ENCODE measurements at regions not wholly inside any gene's neighbourhood (a gene's known extent, or its start where the extent isn't known, plus 50 kb on each side); places are given as distances from the start of the nearest gene placed in this dataset.

- Histone ChIP-seq H3K4me2 (ENCODE audit: low read depth, low read length) (no peak overlapping the region), H3K4me1 (ENCODE audit: control insufficient read depth, insufficient read depth, low read length) (no peaks in the 10 kb centered on the region), H2BK120ac (ENCODE audit: low read depth, low read length) (no peak overlapping the region), H3K23ac (ENCODE audit: low read depth, low read length) (no peak overlapping the region), H3K4ac (ENCODE audit: low read depth, low read length) (no peak overlapping the region), H3K79me1 (ENCODE audit: low read depth in 1 of 2, low read length in 2 of 2) (no peaks in the 10 kb centered on the region), H4K8ac (ENCODE audit: low read depth in 2 of 2, low read length in 2 of 2) (no peak overlapping the region), H3K27me3 (ENCODE audit: control insufficient read depth, insufficient read depth, low read length) (no peaks in the 10 kb centered on the region), H2AK5ac (ENCODE audit: low read depth, low read length) (no peak overlapping the region), H3K9me1 (ENCODE audit: insufficient read depth, low read length) (no peaks in the 10 kb centered on the region), H4K5ac (ENCODE audit: low read depth, low read length) (no peak overlapping the region), H3K9me3 (ENCODE audit: control insufficient read depth, insufficient read depth, low read length) (peaks cover 29% of the 10 kb centered on the region), H4K91ac (ENCODE audit: insufficient read depth, low read depth, low read length) (no peak overlapping the region), H3K9ac (ENCODE audit: low read depth, low read length) (no peak overlapping the region), H3K14ac (replicated peaks; ENCODE audit: low read depth, low read length) (no peak overlapping the region), H3K4me3 (ENCODE audit: insufficient read depth, low read depth, low read length) (no peak overlapping the region), H4K20me1 (ENCODE audit: insufficient read depth, low read length) (no peaks in the 10 kb centered on the region), H3K56ac (ENCODE audit: extremely low read depth, insufficient read depth, low read length) (no peak overlapping the region), H3K27ac (ENCODE audit: insufficient read depth, low read length) (no peak overlapping the region), H2BK20ac (ENCODE audit: low read depth, low read length) (no peak overlapping the region), H2AFZ (replicated peaks; ENCODE audit: low read length, poor library complexity) (no peak overlapping the region), H3K18ac (ENCODE audit: low read depth, low read length) (no peak overlapping the region), H3K36me3 (ENCODE audit: control insufficient read depth, insufficient read depth, low read length) (no peaks in the 10 kb centered on the region), H2BK15ac (ENCODE audit: low read depth, low read length) (no peak overlapping the region), H2AK9ac (replicated peaks; ENCODE audit: low read depth, low read length, poor library complexity) (no peak overlapping the region), H2BK5ac (ENCODE audit: low read depth, low read length, poor library complexity, severe bottlenecking) (no peak overlapping the region)
- BruUV-seq (replicated peaks), result no TSS peak
- ATAC-seq (ENCODE audit: low read depth), result no peak
- TF ChIP-seq CEBPB (IDR thresholded peaks at IDR 0.05; ENCODE audit: low read depth, low read length) (no peak), CTCF (conservative IDR thresholded peaks at IDR 0.05; ENCODE audit: low read depth, low read length) (no peak), SMC3 (IDR thresholded peaks at IDR 0.05; ENCODE audit: low read depth, low read length) (no peak), POLR2A (IDR thresholded peaks at IDR 0.05; ENCODE audit: low read depth, low read length) (no peak), RCOR1 (IDR thresholded peaks at IDR 0.05; ENCODE audit: insufficient replicate concordance, low read length) (no peak), RFX5 (IDR thresholded peaks at IDR 0.05; ENCODE audit: low read depth, low read length) (no peak), ELK1 (IDR thresholded peaks at IDR 0.05; ENCODE audit: borderline replicate concordance, low read depth, low read length) (no peak), BHLHE40 (IDR thresholded peaks at IDR 0.05; ENCODE audit: low read depth, low read length) (no peak), USF2 (IDR thresholded peaks at IDR 0.05; ENCODE audit: low read depth, low read length) (no peak), NFE2L2 (IDR thresholded peaks at IDR 0.05; ENCODE audit: low read depth, low read length) (no peak), MAZ (IDR thresholded peaks at IDR 0.05; ENCODE audit: borderline replicate concordance, low read depth, low read length) (no peak)
- DNase-seq, result no peak
- POLR2A ChIA-PET (ENCODE audit: unreplicated experiment), result no interaction called here
- CTCF ChIA-PET, result no interaction called here
- intact Hi-C loops (cut with micrococcal nuclease), result no loop called here
- in situ Hi-C loops (cut with MboI; ENCODE audit: low sequenced_read_pairs), result no loop called here
- dilution Hi-C loops (cut with HindIII; ENCODE audit: low sequenced_read_pairs, unreplicated experiment), result no loop called here
- WGBS, 2 experiments (ENCODE audit: extremely low coverage in 2 of 2, insufficient read length in 1 of 2), result 57% methylated on average over 3 of the region's 3 CpGs; no CpG with 5 or more reads in 1 of the 2 experiments
Measured at GRCh38 chr2:89848114-89848513, 1156.6 kb downstream of the RPIA start.
